Liver (tissue), 8 donors: ENCODE measurements at regions not wholly inside any gene's neighbourhood (a gene's known extent, or its start where the extent isn't known, plus 50 kb on each side); places are given as distances from the start of the nearest gene placed in this dataset.

ENCODE experiments used
- DNase-seq: peaks from one replicate; pipeline ENCODE4 v3.0.0-alpha.2; 2017; ENCODE audit warnings: low spot score
- H3K27ac ChIP-seq, 2 donors: one replicate each; pipeline ENCODE4 v1.7.0; 2013; ENCODE audit warnings: inconsistent platforms in 2 of 2, low read length in 2 of 2, control low read depth in 1 of 2, low read depth in 1 of 2, mild to moderate bottlenecking in 1 of 2
- H3K27me3 ChIP-seq, 4 donors: one replicate each; pipeline versions ENCODE4 v1.6.1 to v1.7.0; 2013; ENCODE audit warnings: low read length in 3 of 4, inconsistent platforms in 1 of 4, mild to moderate bottlenecking in 1 of 4, moderate library complexity in 1 of 4; ENCODE audit not compliant: control insufficient read depth in 4 of 4, insufficient read depth in 4 of 4
- H3K36me3 ChIP-seq, 4 donors: one replicate each; pipeline versions ENCODE4 v1.6.1 to v1.7.0; 2013; ENCODE audit warnings: low read length in 3 of 4, mild to moderate bottlenecking in 3 of 4, low read depth in 1 of 4, moderate library complexity in 1 of 4; ENCODE audit not compliant: control insufficient read depth in 4 of 4, insufficient read depth in 3 of 4
- H3K4me1 ChIP-seq, 4 donors: one replicate each; pipeline versions ENCODE4 v1.6.1 to v1.7.0; 2013; ENCODE audit warnings: low read length in 3 of 4, mild to moderate bottlenecking in 3 of 4, moderate library complexity in 1 of 4; ENCODE audit not compliant: control insufficient read depth in 4 of 4, insufficient read depth in 4 of 4
- H3K4me3 ChIP-seq, 3 donors: one replicate each; pipeline versions ENCODE4 v1.6.1 to v1.7.0; 2013; ENCODE audit warnings: low read length in 3 of 3, control low read depth in 1 of 3, low read depth in 1 of 3, mild to moderate bottlenecking in 1 of 3
- H3K9ac ChIP-seq, 2 donors: one replicate each; pipeline ENCODE4 v1.7.0; 2013; ENCODE audit warnings: low read length in 2 of 2, mild to moderate bottlenecking in 2 of 2, moderate library complexity in 2 of 2, control low read depth in 1 of 2, low read depth in 1 of 2
- H3K9me3 ChIP-seq, 4 donors: one replicate each; pipeline versions ENCODE4 v1.6.1 to v1.7.0; 2013; ENCODE audit warnings: low read length in 3 of 4; ENCODE audit not compliant: control insufficient read depth in 4 of 4
- CTCF ChIP-seq: fragments of 150-350 bp; IDR thresholded peaks from 2 replicates; pipeline ENCODE4 v1.5.1; 2017; ENCODE audit warnings: improper control_type of control experiment, low read depth, low read length; ENCODE audit not compliant: missing input control
- EGR1 ChIP-seq, 2 donors: IDR thresholded peaks; 2 replicates each; pipeline ENCODE4 v1.6.1; 2016 to 2018; ENCODE audit warnings: antibody characterized with exemption in 2 of 2, low read depth in 2 of 2
- FOXA1 ChIP-seq: IDR thresholded peaks from 2 replicates; pipeline ENCODE4 v1.6.1; 2016; ENCODE audit warnings: antibody characterized with exemption
- GABPA ChIP-seq, 2 donors: IDR thresholded peaks in 1 of 2; conservative IDR thresholded peaks in 1 of 2; 2 replicates each; pipeline ENCODE4 v1.6.1; 2016; ENCODE audit warnings: antibody characterized with exemption in 2 of 2, mild to moderate bottlenecking in 1 of 2, moderate library complexity in 1 of 2
- HNF4A ChIP-seq, 2 donors: conservative IDR thresholded peaks; 2 replicates each; pipeline ENCODE4 v1.6.1; 2016; ENCODE audit warnings: antibody characterized with exemption in 2 of 2, mild to moderate bottlenecking in 2 of 2
- HNF4G ChIP-seq: IDR thresholded peaks from 2 replicates; pipeline ENCODE4 v1.6.1; 2016; ENCODE audit warnings: antibody characterized with exemption
- JUND ChIP-seq, 2 donors: IDR thresholded peaks; 2 replicates each; pipeline ENCODE4 v1.6.1; 2016; ENCODE audit warnings: antibody characterized with exemption in 2 of 2
- MAX ChIP-seq: IDR thresholded peaks from 2 replicates; pipeline ENCODE4 v1.6.1; 2016; ENCODE audit warnings: antibody characterized with exemption
- NR2F2 ChIP-seq: IDR thresholded peaks from 2 replicates; pipeline ENCODE4 v1.6.1; 2016; ENCODE audit warnings: antibody characterized with exemption
- RAD21 ChIP-seq, 2 donors: IDR thresholded peaks; 2 replicates each; pipeline ENCODE4 v1.6.1; 2016; ENCODE audit warnings: antibody characterized with exemption in 2 of 2, mild to moderate bottlenecking in 2 of 2
- REST ChIP-seq: IDR thresholded peaks from 2 replicates; pipeline ENCODE4 v1.6.1; 2016; ENCODE audit warnings: antibody characterized with exemption, mild to moderate bottlenecking
- RXRA ChIP-seq, 2 donors: IDR thresholded peaks; 2 replicates each; pipeline ENCODE4 v1.6.1; 2017 to 2018; ENCODE audit warnings: antibody characterized with exemption in 2 of 2, mild to moderate bottlenecking in 1 of 2
- SP1 ChIP-seq: IDR thresholded peaks from 2 replicates; pipeline ENCODE4 v1.6.1; 2018; ENCODE audit warnings: antibody characterized with exemption, mild to moderate bottlenecking
- TAF1 ChIP-seq: conservative IDR thresholded peaks from 2 replicates; pipeline ENCODE4 v1.6.1; 2016; ENCODE audit warnings: antibody characterized with exemption, mild to moderate bottlenecking
- YY1 ChIP-seq: IDR thresholded peaks from 2 replicates; pipeline ENCODE4 v1.6.1; 2016; ENCODE audit warnings: antibody characterized with exemption, mild to moderate bottlenecking
- WGBS: extraction: QIAGEN DNeasy Blood & Tissue Kit; methylation state at CpG from one replicate; pipeline ENCODE4 v1.1.7; 2013; 5-methylcytosine and 5-hydroxymethylcytosine counted together
- TF ChIP-seq, protein P1 (sequence below): IDR thresholded peaks from 2 replicates; pipeline ENCODE4 v1.6.1; 2016; ENCODE audit warnings: antibody characterized with exemption
- donor health status: healthy.
- donor health status: healthy.
- donor health status: healthy.
- donor health status: healthy.
- donor health status: healthy.

- H3K36me3 ChIP-seq, result no peaks in the 10 kb centered on the region
- no peak overlapping the region for H3K4me3 ChIP-seq
- TF ChIP-seq TAF1, result no peak
- TF ChIP-seq HNF4A (conservative IDR thresholded peaks at IDR 0.05), result no peak
- no peak for TF ChIP-seq RAD21 (IDR thresholded peaks at IDR 0.05)
- TF ChIP-seq, protein P1, sequence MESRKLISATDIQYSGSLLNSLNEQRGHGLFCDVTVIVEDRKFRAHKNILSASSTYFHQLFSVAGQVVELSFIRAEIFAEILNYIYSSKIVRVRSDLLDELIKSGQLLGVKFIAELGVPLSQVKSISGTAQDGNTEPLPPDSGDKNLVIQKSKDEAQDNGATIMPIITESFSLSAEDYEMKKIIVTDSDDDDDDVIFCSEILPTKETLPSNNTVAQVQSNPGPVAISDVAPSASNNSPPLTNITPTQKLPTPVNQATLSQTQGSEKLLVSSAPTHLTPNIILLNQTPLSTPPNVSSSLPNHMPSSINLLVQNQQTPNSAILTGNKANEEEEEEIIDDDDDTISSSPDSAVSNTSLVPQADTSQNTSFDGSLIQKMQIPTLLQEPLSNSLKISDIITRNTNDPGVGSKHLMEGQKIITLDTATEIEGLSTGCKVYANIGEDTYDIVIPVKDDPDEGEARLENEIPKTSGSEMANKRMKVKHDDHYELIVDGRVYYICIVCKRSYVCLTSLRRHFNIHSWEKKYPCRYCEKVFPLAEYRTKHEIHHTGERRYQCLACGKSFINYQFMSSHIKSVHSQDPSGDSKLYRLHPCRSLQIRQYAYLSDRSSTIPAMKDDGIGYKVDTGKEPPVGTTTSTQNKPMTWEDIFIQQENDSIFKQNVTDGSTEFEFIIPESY, result no peak
- no peak for TF ChIP-seq CTCF
- TF ChIP-seq NR2F2, result no peak
- no peak for TF ChIP-seq EGR1 (IDR thresholded peaks at IDR 0.05; ENCODE audit: low read depth in 2 of 2)
- TF ChIP-seq YY1, result no peak
- TF ChIP-seq FOXA1, result no peak
- TF ChIP-seq SP1, result no peak
- TF ChIP-seq HNF4G, result no peak
- no peak for TF ChIP-seq JUND (IDR thresholded peaks at IDR 0.05)
- no peak for TF ChIP-seq REST
- no peak for TF ChIP-seq MAX
- no peak for TF ChIP-seq GABPA (IDR thresholded peaks at IDR 0.05 in 1 of 2, conservative IDR thresholded peaks at IDR 0.05 in 1 of 2)
- H3K4me1 ChIP-seq, result no peaks in the 10 kb centered on the region
- no peak overlapping the region for H3K27ac ChIP-seq
- no peaks in the 10 kb centered on the region for H3K9me3 ChIP-seq
- no peaks in the 10 kb centered on the region for H3K27me3 ChIP-seq
- DNase-seq, result no peak
- no peak overlapping the region for H3K9ac ChIP-seq
These were observed 1166.8 kb downstream of the ADGRL3 start for GRCh38 chr4:62366939-62367338.

- Histone ChIP-seq H3K27ac (no peak overlapping the region), H3K9ac (no peak overlapping the region), H3K36me3 (no peaks in the 10 kb centered on the region), H3K4me1 (no peaks in the 10 kb centered on the region), H3K4me3 (no peak overlapping the region), H3K27me3 (no peaks in the 10 kb centered on the region), H3K9me3 (no peaks in the 10 kb centered on the region)
- DNase-seq, result no peak
- 54% methylated on average over 1 of the region's 1 CpG for WGBS
- TF ChIP-seq, protein P1, result no peak
- TF ChIP-seq SP1 (no peak), EGR1 (IDR thresholded peaks at IDR 0.05; ENCODE audit: low read depth in 2 of 2) (no peak), RXRA (IDR thresholded peaks at IDR 0.05) (no peak), CTCF (no peak), FOXA1 (no peak), REST (no peak), MAX (no peak)
These were observed 1160.0 kb downstream of the ADGRL3 start for GRCh38 chr4:62360156-62360545.
